Thyroid gland (tissue), 4 donors: ENCODE measurements at regions not wholly inside any gene's neighbourhood (a gene's known extent, or its start where the extent isn't known, plus 50 kb on each side); places are given as distances from the start of the nearest gene placed in this dataset.

Experiments
- DNase-seq, 2 donors: peaks; one replicate each; pipeline ENCODE4 v3.0.0-alpha.2; 2019
- H3K27ac ChIP-seq, 3 donors: fragments of 200-600 bp; sonication (generic); 1 replicate in 2 of 3; 2 replicates in 1 of 3; pipeline ENCODE4 v1.5.1; 2016 to 2019; ENCODE audit warnings: mild to moderate bottlenecking in 1 of 3, moderate library complexity in 1 of 3
- H3K27me3 ChIP-seq: fragments of 200-600 bp; sonication (generic); one replicate; pipeline ENCODE4 v1.5.1; 2019
- H3K36me3 ChIP-seq, 2 donors: fragments of 200-600 bp; sonication (generic); one replicate each; pipeline ENCODE4 v1.5.1; 2016 to 2019
- H3K4me1 ChIP-seq, 2 donors: fragments of 200-600 bp; sonication (generic); one replicate each; pipeline ENCODE4 v1.5.1; 2017 to 2019
- H3K4me3 ChIP-seq, 3 donors: fragments of 200-600 bp; sonication (generic); replicated peaks in 1 of 3; 1 replicate in 2 of 3; 2 replicates in 1 of 3; pipeline ENCODE4 v1.5.1; 2016; ENCODE audit warnings: mild to moderate bottlenecking in 1 of 3
- H3K9me3 ChIP-seq: fragments of 200-600 bp; sonication (generic); one replicate; pipeline ENCODE4 v1.5.1; 2017
- POLR2A ChIP-seq, 2 donors: fragments of 450-650 bp; IDR thresholded peaks; one replicate each; pipeline ENCODE4 v1.6.1; 2017; ENCODE audit warnings: antibody characterized with exemption in 2 of 2, mild to moderate bottlenecking in 2 of 2, moderate library complexity in 1 of 2
- WGBS, 2 donors: methylation state at CpG; one replicate each; pipeline ENCODE4 v1.1.5; 2017; 5-methylcytosine and 5-hydroxymethylcytosine counted together
- intact Hi-C: fragments of 100-400 bp; cut with DNase I; formaldehyde crosslinking; loops from one replicate; pipeline ENCODE4 v1.15.1; 2023
- TF ChIP-seq, protein P1 (sequence below), 6 experiments: fragments of 200-600 bp in 3 of 6; fragments of 450-650 bp in 3 of 6; sonication (generic) in 3 of 6; IDR thresholded peaks; one replicate each; pipeline ENCODE4 v1.5.1; 2016 to 2019; ENCODE audit warnings: antibody characterized with exemption in 6 of 6, mild to moderate bottlenecking in 2 of 6, inconsistent platforms in 1 of 6, moderate library complexity in 1 of 6

DNA sequence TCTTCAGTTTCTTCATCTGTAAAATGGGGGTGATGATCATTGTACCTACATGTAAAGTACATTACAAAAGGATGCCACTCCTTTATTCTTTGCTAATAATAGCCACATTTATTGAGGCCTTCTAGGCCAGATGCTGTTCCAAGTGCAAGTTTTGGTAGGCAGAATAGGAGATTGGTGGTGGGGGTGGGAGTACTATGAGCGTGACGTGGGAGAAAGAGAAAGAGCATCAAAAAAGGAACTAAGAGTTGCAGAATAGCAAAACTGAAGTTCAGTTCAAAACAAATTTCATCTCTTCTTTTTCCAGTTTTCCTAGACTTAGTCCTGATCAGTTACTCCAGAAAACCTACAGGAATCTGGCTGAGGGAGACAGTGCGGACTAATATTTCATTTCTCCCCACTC is 174.1 kb downstream of the SNX18 start:
- no peak overlapping the region for H3K27ac ChIP-seq
- WGBS, 2 donors, result 95% methylated on average over 3 of the region's 3 CpGs

DNA sequence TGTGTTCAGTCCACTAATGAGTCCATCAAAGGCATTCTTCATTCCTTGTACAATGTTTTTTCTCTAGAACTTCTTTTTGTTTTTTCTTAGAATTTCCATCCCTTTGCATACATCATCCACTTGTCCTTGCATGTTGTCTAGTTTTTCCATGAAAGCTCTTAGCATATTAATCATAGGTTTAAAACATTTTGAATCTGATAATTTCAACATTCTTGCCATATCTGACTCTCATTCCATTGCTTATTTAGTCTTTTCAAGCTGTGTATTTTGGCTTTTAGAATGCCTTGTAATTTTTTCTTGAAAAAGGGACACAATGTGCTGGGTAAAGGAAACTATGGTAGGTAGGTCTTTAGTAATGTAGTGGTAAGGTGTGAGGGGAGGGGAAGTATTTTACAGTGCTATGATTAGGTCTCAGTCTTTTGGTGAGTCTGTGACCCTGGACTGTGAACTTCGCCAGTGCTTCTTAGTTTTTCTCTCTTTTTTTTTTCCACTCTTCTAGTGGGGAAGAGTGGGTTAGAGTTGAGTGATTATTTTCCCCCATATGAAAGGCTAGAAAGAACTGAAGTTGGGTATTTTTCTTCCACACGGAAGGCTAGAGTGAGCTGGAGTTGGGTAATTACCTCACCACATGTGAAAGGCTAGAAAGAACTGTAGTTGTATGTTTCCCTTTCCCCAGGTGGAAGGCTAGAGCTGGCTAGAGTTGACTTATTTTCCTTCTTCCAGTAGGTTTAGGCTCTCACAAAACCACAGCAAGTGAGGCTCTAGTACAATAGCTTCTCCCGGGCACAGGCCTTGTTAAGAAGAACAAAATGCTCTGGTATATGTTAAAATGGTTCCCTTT is 172.1 kb downstream of the SNX18 start:
- 86 to 94% methylated on average over 3 of the region's 3 CpGs for WGBS, 2 donors
- intact Hi-C loops, result no loop called here
- no peak overlapping the region for H3K27ac ChIP-seq
- H3K4me3 ChIP-seq, result no peak overlapping the region
- peaks cover 0 to 13% of the 10 kb centered on the region in 2 donors for H3K4me1 ChIP-seq
- H3K9me3 ChIP-seq, result no peaks in the 10 kb centered on the region
- no peak for TF ChIP-seq POLR2A (IDR thresholded peaks at IDR 0.05)
- TF ChIP-seq, protein P1, sequence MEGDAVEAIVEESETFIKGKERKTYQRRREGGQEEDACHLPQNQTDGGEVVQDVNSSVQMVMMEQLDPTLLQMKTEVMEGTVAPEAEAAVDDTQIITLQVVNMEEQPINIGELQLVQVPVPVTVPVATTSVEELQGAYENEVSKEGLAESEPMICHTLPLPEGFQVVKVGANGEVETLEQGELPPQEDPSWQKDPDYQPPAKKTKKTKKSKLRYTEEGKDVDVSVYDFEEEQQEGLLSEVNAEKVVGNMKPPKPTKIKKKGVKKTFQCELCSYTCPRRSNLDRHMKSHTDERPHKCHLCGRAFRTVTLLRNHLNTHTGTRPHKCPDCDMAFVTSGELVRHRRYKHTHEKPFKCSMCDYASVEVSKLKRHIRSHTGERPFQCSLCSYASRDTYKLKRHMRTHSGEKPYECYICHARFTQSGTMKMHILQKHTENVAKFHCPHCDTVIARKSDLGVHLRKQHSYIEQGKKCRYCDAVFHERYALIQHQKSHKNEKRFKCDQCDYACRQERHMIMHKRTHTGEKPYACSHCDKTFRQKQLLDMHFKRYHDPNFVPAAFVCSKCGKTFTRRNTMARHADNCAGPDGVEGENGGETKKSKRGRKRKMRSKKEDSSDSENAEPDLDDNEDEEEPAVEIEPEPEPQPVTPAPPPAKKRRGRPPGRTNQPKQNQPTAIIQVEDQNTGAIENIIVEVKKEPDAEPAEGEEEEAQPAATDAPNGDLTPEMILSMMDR (IDR thresholded peaks at IDR 0.05), result no peak
- no peak for DNase-seq
- H3K27me3 ChIP-seq, result no peaks in the 10 kb centered on the region
- no peaks in the 10 kb centered on the region for H3K36me3 ChIP-seq

More for the DNA sequence above, 174.1 kb downstream of the SNX18 start:
- H3K4me3 ChIP-seq, result no peak overlapping the region
- no peaks in the 10 kb centered on the region for H3K9me3 ChIP-seq
- peaks cover 0 to 30% of the 10 kb centered on the region in 2 donors for H3K4me1 ChIP-seq
- no peaks in the 10 kb centered on the region for H3K36me3 ChIP-seq
- no peak for DNase-seq
- H3K27me3 ChIP-seq, result no peaks in the 10 kb centered on the region
- intact Hi-C loops, result no loop called here
- TF ChIP-seq POLR2A (IDR thresholded peaks at IDR 0.05), result no peak
- TF ChIP-seq, protein P1 (IDR thresholded peaks at IDR 0.05), result no peak

DNA sequence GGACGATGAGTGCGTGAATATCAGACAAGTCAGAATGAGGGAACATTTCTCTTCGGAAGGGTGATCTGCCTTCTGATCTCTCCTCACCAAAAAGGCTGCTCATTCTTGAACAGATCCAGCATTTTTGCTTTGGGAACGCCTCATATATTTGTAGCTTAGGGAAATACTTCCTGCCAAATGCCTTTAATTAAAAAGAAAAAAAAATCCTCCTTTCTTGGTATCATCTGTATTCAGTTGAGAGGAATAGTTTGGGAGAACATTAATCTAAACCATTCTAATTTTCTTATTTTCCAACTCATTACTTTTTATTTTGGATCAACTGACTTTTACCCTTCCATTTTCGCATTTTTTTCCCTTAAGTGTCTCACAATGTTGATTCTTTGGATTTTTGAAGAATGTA is 163.4 kb downstream of the SNX18 start:
- WGBS, 2 donors, result 67 to 70% methylated on average over 5 of the region's 5 CpGs
- Histone ChIP-seq H3K9me3 (no peaks in the 10 kb centered on the region), H3K27ac (no peak overlapping the region), H3K27me3 (no peaks in the 10 kb centered on the region), H3K4me1 (no peaks in the 10 kb centered on the region), H3K36me3 (no peaks in the 10 kb centered on the region), H3K4me3 (no peak overlapping the region)
- no peak for TF ChIP-seq POLR2A (IDR thresholded peaks at IDR 0.05)
- TF ChIP-seq, protein P1 (IDR thresholded peaks at IDR 0.05), result no peak
- intact Hi-C loops, result no loop called here
- no peak for DNase-seq

DNA sequence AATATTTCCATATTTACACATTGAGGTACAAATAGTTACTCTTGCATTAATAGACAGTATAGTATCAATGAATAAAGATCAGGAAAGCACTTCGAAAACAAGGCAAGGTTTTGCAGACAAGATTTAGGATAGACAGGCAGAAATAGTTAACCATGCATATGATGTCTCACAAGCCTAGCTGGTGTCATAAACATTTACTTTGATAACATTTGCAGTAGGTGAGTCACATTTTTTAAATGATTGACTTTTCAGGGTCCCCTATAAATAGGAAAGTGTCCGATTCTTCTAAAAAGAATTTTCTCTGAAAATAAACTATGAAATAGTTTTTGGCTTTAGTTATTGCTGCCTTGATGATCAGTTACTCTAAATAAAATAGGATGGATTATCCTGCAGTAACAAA is 162.1 kb downstream of the SNX18 start:
- no peak for TF ChIP-seq POLR2A (IDR thresholded peaks at IDR 0.05)
- TF ChIP-seq, protein P1 (IDR thresholded peaks at IDR 0.05), result no peak

DNA sequence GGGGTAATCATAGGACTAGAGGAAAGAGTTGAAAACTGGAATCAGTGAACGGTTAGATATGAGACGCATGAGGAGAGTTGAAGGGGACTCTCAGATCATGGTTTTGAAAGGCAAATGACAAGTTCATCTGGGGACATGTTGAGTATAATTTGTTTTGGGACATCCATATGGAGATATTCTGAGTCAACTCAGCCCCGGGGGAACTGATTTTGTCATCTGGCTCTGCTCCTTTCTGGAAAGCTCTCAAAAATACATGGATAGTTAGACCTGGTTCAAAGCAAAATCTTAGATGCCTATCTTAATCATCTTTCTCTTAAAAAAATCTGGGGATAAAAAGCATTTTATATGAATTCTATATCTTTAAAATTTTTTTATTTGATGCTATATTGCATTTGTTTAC is 161.2 kb downstream of the SNX18 start:
- 73 to 75% methylated on average over 3 of the region's 3 CpGs for WGBS, 2 donors
- no peaks in the 10 kb centered on the region for H3K9me3 ChIP-seq

More for the DNA sequence above, 162.1 kb downstream of the SNX18 start:
- Histone ChIP-seq H3K4me3 (no peak overlapping the region), H3K27ac (no peak overlapping the region), H3K9me3 (no peaks in the 10 kb centered on the region), H3K4me1 (no peaks in the 10 kb centered on the region), H3K27me3 (no peaks in the 10 kb centered on the region), H3K36me3 (no peaks in the 10 kb centered on the region)
- DNase-seq, result no peak
- WGBS, 2 donors, result 88 to 93% methylated on average over 2 of the region's 2 CpGs
- intact Hi-C loops, result no loop called here

More for the DNA sequence above, 161.2 kb downstream of the SNX18 start:
- H3K4me3 ChIP-seq, result no peak overlapping the region
- no peaks in the 10 kb centered on the region for H3K27me3 ChIP-seq
- no peak for DNase-seq
- H3K4me1 ChIP-seq, result no peaks in the 10 kb centered on the region
- no peaks in the 10 kb centered on the region for H3K36me3 ChIP-seq
- intact Hi-C loops, result no loop called here
- TF ChIP-seq, protein P1 (IDR thresholded peaks at IDR 0.05), result no peak
- TF ChIP-seq POLR2A (IDR thresholded peaks at IDR 0.05), result no peak
- H3K27ac ChIP-seq, result no peak overlapping the region
